SH-SY5Y (cell line): ENCODE measurements at regions not wholly inside any gene's neighbourhood (a gene's known extent, or its start where the extent isn't known, plus 50 kb on each side); places are given as distances from the start of the nearest gene placed in this dataset.

ENCODE experiments used
- GATA2 ChIP-seq: IDR thresholded peaks from 2 replicates; pipeline ENCODE4 v1.6.1; 2011; ENCODE audit warnings: mild to moderate bottlenecking, low read depth, low read length
- GATA3 ChIP-seq: IDR thresholded peaks from 2 replicates; pipeline ENCODE4 v1.6.1; 2011; ENCODE audit warnings: low read depth, mild to moderate bottlenecking, low read length, moderate library complexity

- TF ChIP-seq GATA2 (no peak), GATA3 (no peak)
These were observed 260.7 kb upstream of the FOXF1 start for GRCh38 chr16:86249631-86250030.
